GM18909 (cell line): ENCODE measurements at regions not wholly inside any gene's neighbourhood (a gene's known extent, or its start where the extent isn't known, plus 50 kb on each side); places are given as distances from the start of the nearest gene placed in this dataset.

Experiments
- ATAC-seq: cut with Tn5 transposase; IDR thresholded peaks from one replicate; pipeline ENCODE4 v1.9.1; 2021; ENCODE audit warnings: mild to moderate bottlenecking; ENCODE audit not compliant: unreplicated experiment, poor library complexity

DNA sequence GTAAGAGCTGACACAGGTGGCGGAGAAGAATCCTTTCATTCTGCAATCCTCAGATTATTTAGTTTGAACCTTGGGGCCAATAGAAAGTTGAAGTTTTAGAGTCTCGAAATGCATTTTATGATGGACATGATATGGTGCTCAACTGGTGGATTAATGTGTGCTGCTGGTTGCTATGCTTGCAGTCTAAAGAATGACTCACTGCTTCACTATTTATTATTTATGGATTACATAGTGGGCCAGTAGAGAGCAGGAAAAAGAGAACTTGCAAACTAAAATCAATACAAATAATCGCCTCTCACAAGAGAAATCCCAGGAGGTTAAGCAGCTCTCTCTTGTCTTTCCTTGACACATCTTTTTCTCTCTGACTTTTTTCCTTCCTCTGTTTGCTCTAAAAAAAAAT is 2326.8 kb upstream of the AGA start:
- ATAC-seq = no peak

DNA sequence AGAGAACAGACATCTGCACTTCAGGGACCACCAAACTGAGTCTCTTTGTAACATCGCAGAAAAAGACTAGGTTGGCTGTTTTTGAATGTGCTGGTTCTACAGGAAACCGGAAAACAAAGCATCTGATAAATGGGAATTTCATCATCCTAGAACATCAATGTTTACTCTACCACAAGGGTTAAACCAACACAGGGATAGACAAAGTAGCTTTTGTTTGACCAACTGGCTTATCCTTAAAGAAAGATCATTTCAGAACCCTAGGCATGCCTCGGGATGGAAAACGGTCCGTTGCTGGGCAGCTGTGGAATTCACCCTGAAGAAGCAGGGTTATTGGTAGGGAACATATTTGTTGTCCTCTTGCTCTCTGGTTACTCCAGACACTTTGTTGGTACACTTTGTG is 2355.5 kb upstream of the AGA start:
- ATAC-seq = no peak

GRCh38 chr4:179803857-179804256 is 2361.6 kb upstream of the AGA start:
- ATAC-seq = no peak

GRCh38 chr4:179804440-179804839 is 2362.2 kb upstream of the AGA start:
- no peak for ATAC-seq

GRCh38 chr4:179817317-179817716 is 2375.1 kb upstream of the AGA start:
- no peak for ATAC-seq

- ATAC-seq = no peak
These were observed 2381.1 kb upstream of the AGA start for GRCh38 chr4:179823342-179823741.

DNA sequence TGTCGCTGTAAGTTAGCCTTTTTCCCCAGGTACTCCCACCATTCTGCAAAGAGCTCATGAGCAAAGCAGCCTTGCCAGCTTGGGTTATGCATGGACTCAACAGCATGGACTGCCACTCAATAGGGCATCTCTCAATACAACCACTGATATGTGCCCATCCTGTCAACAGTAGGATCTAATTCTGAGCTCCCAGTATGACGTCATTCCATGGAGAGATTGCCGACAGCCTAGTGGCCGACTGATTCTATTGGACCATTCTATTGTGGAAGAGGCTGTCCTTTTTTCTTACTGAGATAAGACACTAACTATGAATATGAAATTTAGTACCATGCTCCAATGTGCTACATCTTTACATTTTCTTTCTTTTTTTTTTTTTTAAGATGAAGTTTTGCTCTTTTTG is 2389.0 kb upstream of the AGA start:
- no peak for ATAC-seq

- no peak for ATAC-seq
These were observed 2394.2 kb upstream of the AGA start for GRCh38 chr4:179836179-179837075.

DNA sequence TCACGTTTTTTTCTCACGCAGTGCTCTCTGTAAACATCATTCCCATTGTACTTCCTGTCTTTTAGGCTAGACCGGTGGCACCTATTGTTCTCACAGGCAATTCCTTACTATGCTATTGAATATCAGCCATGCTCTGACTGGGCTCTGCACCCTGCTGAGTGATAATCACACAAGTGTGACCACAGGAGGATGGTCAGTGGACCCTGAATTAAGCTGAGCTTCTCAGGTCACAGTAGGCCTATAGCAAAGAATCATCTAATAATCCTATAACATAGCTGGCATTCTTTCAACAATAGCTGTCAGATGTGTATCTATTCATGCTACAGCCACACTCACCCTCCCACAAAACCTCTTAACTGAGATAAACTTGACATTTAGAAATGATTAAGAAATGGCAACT is 2399.8 kb upstream of the TENM3 start:
- ATAC-seq = no peak

DNA sequence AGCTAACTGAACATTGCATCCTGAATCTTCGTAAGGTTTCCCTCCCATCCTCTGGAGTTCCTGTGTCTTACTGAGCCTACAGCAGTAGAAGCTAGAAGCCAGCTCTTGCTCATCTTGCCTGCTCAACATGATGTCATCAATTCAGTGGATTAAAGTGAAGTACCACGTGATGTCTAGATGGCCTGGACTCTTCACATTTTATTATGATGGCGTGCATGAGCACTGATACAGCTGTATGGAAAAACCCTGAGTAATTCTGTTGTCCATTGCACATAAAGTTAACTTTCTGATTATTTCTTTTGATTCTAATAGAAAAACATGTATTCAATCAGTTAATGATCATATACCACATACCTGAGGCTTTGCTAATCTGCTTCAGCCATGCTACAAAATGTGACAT is 2387.7 kb upstream of the TENM3 start:
- no peak for ATAC-seq

DNA sequence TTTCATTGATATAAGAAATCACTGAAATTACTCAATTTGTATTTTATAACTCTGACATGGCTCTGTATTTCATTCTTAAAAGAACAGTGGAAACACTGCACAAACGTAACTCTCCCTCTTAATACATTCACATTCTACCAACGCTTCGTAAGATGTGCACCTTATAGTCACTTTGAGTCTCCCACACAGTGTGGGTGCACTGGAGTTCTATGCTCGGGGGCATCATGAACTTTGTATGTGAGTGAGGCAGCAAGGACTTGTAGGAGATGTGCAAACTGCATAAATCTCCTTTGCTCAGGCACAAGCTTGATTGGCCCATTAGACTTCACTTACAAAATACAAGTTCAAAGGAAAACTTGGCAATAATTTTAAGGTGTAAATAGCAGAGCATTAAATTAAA is 2385.0 kb upstream of the TENM3 start:
- no peak for ATAC-seq

DNA sequence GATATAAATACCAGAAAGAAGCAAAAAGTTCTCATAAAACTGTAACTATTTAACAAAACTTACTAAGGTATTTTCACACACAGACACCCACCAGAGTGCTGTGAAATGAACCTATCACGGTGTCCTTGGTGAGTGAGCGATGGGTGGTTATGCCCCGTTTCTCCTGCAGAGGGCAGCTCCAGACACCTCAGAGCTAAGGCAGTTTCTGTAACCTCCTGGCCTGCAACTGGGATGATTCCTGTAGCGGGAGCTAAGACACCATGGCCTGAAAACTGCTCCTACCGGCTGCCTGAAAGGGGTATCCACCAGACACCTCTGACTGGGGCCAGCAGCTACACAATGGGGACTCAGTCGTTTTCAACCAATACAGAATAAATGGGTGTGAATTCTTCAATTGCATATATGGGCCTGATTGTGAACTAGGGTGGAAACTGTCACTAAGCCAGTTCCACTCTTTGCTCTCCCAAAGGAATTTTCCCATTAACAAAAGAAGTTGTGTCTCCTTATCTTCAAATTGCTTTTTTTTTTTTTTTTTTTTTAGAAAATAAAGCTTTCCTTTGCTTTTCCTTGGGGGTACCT is 2375.8 kb upstream of the TENM3 start:
- ATAC-seq = peak; percentile 100

GRCh38 chr4:179871726-179872125 is 2371.5 kb upstream of the TENM3 start:
- no peak for ATAC-seq

GRCh38 chr4:179872755-179873154 is 2370.4 kb upstream of the TENM3 start:
- no peak for ATAC-seq

- ATAC-seq = no peak
These were observed 2362.4 kb upstream of the TENM3 start for GRCh38 chr4:179880756-179881155.

GRCh38 chr4:179894066-179894778 is 2349.0 kb upstream of the TENM3 start:
- no peak for ATAC-seq

- ATAC-seq = no peak
These were observed 2323.6 kb upstream of the TENM3 start for GRCh38 chr4:179919587-179919986.

- ATAC-seq = no peak
These were observed 2315.7 kb upstream of the TENM3 start for GRCh38 chr4:179927473-179927872.

GRCh38 chr4:179941911-179942310 is 2301.3 kb upstream of the TENM3 start:
- no peak for ATAC-seq

DNA sequence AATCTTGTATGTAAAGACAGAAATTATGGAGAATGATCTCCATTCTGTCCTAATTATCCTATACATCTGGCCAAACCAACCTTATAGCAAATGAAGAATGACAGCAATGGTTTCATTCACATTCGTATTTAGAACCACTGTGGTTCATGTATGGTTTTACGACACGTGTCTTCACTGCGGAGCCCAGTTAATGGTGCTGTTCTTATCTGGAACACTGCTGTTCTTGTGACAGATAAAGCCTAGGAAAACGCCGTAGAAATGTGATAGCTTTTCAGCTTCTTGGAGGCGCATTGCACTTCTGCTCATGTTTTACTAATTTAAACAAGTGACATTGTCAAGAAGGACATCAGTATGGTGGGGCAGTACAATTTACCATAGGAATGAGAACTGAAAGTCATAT is 2266.4 kb upstream of the TENM3 start:
- ATAC-seq = no peak

- ATAC-seq = no peak
These were observed 2265.8 kb upstream of the TENM3 start for GRCh38 chr4:179977378-179977777.
